ENCODE measurements at regions not wholly inside any gene's neighbourhood (a gene's known extent, or its start where the extent isn't known, plus 50 kb on each side); places are given as distances from the start of the nearest gene placed in this dataset.

DNA sequence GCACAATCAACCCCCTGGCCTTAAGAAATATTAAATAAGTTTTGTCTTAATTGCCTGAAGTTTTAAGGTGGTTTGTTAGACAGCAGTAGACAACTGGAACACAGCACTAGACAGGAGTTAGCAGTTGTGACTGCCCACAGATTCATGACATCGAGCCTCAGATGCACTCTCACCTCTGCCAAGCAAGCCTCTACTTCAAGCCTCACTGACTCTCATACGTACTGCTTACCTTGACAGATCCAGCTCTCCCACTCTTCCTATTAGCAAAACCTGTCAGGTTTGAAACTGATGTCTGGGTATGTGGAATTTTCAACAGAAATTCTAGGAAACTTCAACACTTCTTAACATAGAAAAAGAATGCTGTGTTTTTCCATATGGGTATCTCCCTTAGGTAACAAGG lies 382.9 kb upstream of the DPH6 start:
- POLR2A ChIA-PET: no interaction called here
- Histone ChIP-seq H3K27ac (ENCODE audit: extremely low read depth, low read depth, low read length) (no peak overlapping the region), H3K4me2 (ENCODE audit: insufficient read depth, low read length) (no peak overlapping the region), H3K9me3 (replicated peaks; ENCODE audit: control insufficient read depth, insufficient read depth, low read depth, low read length) (no peaks in the 10 kb centered on the region), H3K4me3 (no peak overlapping the region), H2AFZ (ENCODE audit: low read depth, low read length) (no peak overlapping the region), H3K79me2 (ENCODE audit: control insufficient read depth, insufficient read depth, low read length) (no peaks in the 10 kb centered on the region), H4K20me1 (replicated peaks; ENCODE audit: control insufficient read depth, insufficient read depth, low read length) (no peaks in the 10 kb centered on the region), H3K27me3 (ENCODE audit: control insufficient read depth in 2 of 2, insufficient read depth in 2 of 2, low read length in 2 of 2) (no peaks in the 10 kb centered on the region), H3K4me1 (replicated peaks in 1 of 2; ENCODE audit: control insufficient read depth in 2 of 2, insufficient read depth in 2 of 2, low read length in 2 of 2) (no peaks in the 10 kb centered on the region), H3K9me1 (ENCODE audit: control insufficient read depth, insufficient read depth, low read length) (no peaks in the 10 kb centered on the region), H3K9ac (ENCODE audit: insufficient read depth in 1 of 2, low read depth in 2 of 2, low read length in 2 of 2) (no peak overlapping the region), H3K36me3 (ENCODE audit: control insufficient read depth, insufficient read depth, low read length) (no peaks in the 10 kb centered on the region)
- BruUV-seq (replicated peaks): no TSS peak
- intact Hi-C loops (cut with micrococcal nuclease): no loop called here
- no peak for DNase-seq (ENCODE audit: extremely low read depth in 1 of 4, low spot score in 3 of 4)
- no peak for ATAC-seq
- FAIRE-seq: no peak
- in situ Hi-C loops (cut with MboI): no loop called here
- CTCF ChIA-PET (ENCODE audit: low intra/inter-chr PET ratio): no interaction called here
- WGBS (ENCODE audit: insufficient coverage, low coverage, missing lambda C conversion rate): 3% methylated on average over 2 of the region's 2 CpGs
- TF ChIP-seq, protein P1, sequence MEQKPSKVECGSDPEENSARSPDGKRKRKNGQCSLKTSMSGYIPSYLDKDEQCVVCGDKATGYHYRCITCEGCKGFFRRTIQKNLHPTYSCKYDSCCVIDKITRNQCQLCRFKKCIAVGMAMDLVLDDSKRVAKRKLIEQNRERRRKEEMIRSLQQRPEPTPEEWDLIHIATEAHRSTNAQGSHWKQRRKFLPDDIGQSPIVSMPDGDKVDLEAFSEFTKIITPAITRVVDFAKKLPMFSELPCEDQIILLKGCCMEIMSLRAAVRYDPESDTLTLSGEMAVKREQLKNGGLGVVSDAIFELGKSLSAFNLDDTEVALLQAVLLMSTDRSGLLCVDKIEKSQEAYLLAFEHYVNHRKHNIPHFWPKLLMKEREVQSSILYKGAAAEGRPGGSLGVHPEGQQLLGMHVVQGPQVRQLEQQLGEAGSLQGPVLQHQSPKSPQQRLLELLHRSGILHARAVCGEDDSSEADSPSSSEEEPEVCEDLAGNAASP (IDR thresholded peaks at IDR 0.05): no peak
- no peak for TF ChIP-seq SREBF2 (CRISPR knock-in tag; IDR thresholded peaks at IDR 0.05)
- TF ChIP-seq, protein P2, sequence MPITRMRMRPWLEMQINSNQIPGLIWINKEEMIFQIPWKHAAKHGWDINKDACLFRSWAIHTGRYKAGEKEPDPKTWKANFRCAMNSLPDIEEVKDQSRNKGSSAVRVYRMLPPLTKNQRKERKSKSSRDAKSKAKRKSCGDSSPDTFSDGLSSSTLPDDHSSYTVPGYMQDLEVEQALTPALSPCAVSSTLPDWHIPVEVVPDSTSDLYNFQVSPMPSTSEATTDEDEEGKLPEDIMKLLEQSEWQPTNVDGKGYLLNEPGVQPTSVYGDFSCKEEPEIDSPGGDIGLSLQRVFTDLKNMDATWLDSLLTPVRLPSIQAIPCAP (CRISPR knock-in tag; IDR thresholded peaks at IDR 0.05; ENCODE audit: borderline replicate concordance): no peak
- TF ChIP-seq NFE2L1 (tag; IDR thresholded peaks at IDR 0.05; ENCODE audit: borderline replicate concordance, low read depth): no peak
- no peak for TF ChIP-seq DACH1 (IDR thresholded peaks at IDR 0.05; ENCODE audit: partially characterized antibody)
- TF ChIP-seq, protein P3, sequence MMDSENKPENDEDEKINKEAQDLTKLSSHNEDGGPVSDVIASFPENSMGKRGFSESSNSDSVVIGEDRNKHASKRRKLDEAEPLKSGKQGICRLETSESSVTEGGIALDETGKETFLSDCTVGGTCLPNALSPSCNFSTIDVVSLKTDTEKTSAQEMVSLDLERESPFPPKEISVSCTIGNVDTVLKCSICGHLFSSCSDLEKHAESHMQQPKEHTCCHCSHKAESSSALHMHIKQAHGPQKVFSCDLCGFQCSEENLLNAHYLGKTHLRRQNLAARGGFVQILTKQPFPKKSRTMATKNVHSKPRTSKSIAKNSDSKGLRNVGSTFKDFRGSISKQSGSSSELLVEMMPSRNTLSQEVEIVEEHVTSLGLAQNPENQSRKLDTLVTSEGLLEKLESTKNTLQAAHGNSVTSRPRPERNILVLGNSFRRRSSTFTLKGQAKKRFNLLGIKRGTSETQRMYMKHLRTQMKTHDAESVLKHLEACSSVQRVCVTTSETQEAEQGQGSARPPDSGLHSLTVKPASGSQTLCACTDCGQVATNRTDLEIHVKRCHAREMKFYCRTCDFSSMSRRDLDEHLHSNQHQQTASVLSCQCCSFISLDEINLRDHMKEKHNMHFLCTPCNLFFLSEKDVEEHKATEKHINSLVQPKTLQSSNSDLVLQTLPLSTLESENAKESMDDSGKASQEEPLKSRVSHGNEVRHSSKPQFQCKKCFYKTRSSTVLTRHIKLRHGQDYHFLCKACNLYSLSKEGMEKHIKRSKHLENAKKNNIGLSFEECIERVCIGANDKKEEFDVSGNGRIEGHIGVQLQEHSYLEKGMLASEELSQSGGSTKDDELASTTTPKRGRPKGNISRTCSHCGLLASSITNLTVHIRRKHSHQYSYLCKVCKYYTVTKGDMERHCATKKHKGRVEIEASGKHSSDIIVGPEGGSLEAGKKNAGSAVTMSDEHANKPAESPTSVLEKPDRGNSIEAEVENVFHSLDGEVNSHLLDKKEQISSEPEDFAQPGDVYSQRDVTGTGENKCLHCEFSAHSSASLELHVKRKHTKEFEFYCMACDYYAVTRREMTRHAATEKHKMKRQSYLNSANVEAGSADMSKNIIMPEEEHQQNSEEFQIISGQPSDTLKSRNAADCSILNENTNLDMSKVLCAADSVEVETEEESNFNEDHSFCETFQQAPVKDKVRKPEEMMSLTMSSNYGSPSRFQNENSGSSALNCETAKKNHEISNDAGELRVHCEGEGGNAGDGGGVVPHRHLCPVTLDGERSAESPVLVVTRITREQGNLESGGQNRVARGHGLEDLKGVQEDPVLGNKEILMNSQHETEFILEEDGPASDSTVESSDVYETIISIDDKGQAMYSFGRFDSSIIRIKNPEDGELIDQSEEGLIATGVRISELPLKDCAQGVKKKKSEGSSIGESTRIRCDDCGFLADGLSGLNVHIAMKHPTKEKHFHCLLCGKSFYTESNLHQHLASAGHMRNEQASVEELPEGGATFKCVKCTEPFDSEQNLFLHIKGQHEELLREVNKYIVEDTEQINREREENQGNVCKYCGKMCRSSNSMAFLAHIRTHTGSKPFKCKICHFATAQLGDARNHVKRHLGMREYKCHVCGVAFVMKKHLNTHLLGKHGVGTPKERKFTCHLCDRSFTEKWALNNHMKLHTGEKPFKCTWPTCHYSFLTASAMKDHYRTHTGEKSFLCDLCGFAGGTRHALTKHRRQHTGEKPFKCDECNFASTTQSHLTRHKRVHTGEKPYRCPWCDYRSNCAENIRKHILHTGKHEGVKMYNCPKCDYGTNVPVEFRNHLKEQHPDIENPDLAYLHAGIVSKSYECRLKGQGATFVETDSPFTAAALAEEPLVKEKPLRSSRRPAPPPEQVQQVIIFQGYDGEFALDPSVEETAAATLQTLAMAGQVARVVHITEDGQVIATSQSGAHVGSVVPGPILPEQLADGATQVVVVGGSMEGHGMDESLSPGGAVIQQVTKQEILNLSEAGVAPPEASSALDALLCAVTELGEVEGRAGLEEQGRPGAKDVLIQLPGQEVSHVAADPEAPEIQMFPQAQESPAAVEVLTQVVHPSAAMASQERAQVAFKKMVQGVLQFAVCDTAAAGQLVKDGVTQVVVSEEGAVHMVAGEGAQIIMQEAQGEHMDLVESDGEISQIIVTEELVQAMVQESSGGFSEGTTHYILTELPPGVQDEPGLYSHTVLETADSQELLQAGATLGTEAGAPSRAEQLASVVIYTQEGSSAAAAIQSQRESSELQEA (IDR thresholded peaks at IDR 0.05; ENCODE audit: low read depth): no peak
- no peak for TF ChIP-seq ZNF780A (CRISPR knock-in tag; IDR thresholded peaks at IDR 0.05)
- no peak for TF ChIP-seq STAT5B (CRISPR knock-in tag; IDR thresholded peaks at IDR 0.05)
- TF ChIP-seq, protein P4, sequence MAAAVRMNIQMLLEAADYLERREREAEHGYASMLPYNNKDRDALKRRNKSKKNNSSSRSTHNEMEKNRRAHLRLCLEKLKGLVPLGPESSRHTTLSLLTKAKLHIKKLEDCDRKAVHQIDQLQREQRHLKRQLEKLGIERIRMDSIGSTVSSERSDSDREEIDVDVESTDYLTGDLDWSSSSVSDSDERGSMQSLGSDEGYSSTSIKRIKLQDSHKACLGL (CRISPR knock-in tag; IDR thresholded peaks at IDR 0.05; ENCODE audit: borderline replicate concordance, poor library complexity, severe bottlenecking): no peak
- TF ChIP-seq ZNF217 (CRISPR knock-in tag; IDR thresholded peaks at IDR 0.05): no peak
- no peak for TF ChIP-seq MCM7 (IDR thresholded peaks at IDR 0.05)
- no peak for TF ChIP-seq PHB (CRISPR knock-in tag; IDR thresholded peaks at IDR 0.05)
